ENCODE measurements at regions not wholly inside any gene's neighbourhood (a gene's known extent, or its start where the extent isn't known, plus 50 kb on each side); places are given as distances from the start of the nearest gene placed in this dataset.

DNA sequence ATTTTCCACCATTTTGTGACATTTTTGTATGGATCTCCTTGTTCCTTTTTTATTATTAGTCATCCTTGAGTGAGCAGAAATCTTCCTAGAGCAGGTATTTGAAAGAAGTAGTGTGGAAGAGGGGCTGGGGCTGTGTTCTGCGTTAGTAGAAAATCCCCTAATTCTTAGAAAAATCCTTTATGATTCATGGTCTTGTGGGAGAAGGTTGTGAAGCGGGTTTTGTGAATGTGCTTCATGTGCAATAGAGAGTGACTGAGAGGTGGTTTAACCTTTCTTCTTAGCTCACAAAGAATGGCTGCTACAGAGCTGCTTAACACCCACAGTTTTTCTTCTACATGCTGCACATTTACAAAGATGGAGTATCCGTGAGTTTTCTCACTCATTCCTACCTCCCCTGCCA, 220.5 kb downstream of the IDS start:
- no peak for ATAC-seq

DNA sequence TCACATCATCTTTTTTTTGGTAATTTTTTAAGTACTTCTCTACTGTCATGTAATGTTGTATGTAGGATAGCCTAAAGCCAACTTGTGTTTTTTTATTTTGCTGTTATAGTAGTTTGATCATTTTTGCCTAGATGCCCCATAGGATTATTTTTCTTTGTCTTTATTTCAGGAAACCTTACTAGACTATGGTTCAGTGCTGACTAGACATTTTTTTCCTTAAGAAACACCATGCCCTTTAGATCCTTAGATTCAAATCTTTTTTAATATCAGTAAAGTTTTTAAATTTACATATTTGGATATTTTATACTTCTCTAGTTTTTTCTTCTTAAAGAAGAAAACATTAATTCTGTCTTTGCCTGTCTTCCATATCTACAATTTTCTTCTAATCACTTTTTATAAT, 221.3 kb downstream of the IDS start:
- TF ChIP-seq OSR1 (CRISPR knock-in tag; IDR thresholded peaks at IDR 0.05) = no peak
- no peak for TF ChIP-seq CSDC2 (CRISPR knock-in tag; IDR thresholded peaks at IDR 0.05)
- TF ChIP-seq, protein P1, sequence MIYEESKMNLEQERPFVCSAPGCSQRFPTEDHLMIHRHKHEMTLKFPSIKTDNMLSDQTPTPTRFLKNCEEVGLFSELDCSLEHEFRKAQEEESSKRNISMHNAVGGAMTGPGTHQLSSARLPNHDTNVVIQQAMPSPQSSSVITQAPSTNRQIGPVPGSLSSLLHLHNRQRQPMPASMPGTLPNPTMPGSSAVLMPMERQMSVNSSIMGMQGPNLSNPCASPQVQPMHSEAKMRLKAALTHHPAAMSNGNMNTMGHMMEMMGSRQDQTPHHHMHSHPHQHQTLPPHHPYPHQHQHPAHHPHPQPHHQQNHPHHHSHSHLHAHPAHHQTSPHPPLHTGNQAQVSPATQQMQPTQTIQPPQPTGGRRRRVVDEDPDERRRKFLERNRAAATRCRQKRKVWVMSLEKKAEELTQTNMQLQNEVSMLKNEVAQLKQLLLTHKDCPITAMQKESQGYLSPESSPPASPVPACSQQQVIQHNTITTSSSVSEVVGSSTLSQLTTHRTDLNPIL (CRISPR knock-in tag; IDR thresholded peaks at IDR 0.05; ENCODE audit: low read depth) = no peak
- TF ChIP-seq, protein P2, sequence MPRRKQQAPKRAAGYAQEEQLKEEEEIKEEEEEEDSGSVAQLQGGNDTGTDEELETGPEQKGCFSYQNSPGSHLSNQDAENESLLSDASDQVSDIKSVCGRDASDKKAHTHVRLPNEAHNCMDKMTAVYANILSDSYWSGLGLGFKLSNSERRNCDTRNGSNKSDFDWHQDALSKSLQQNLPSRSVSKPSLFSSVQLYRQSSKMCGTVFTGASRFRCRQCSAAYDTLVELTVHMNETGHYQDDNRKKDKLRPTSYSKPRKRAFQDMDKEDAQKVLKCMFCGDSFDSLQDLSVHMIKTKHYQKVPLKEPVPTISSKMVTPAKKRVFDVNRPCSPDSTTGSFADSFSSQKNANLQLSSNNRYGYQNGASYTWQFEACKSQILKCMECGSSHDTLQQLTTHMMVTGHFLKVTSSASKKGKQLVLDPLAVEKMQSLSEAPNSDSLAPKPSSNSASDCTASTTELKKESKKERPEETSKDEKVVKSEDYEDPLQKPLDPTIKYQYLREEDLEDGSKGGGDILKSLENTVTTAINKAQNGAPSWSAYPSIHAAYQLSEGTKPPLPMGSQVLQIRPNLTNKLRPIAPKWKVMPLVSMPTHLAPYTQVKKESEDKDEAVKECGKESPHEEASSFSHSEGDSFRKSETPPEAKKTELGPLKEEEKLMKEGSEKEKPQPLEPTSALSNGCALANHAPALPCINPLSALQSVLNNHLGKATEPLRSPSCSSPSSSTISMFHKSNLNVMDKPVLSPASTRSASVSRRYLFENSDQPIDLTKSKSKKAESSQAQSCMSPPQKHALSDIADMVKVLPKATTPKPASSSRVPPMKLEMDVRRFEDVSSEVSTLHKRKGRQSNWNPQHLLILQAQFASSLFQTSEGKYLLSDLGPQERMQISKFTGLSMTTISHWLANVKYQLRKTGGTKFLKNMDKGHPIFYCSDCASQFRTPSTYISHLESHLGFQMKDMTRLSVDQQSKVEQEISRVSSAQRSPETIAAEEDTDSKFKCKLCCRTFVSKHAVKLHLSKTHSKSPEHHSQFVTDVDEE (CRISPR knock-in tag; IDR thresholded peaks at IDR 0.05) = no peak
- TF ChIP-seq ZNF565 (CRISPR knock-in tag; conservative IDR thresholded peaks at IDR 0.05; ENCODE audit: low read depth) = no peak
- TF ChIP-seq GLIS3 (CRISPR knock-in tag; IDR thresholded peaks at IDR 0.05) = no peak
- TF ChIP-seq TOX (CRISPR knock-in tag; IDR thresholded peaks at IDR 0.05; ENCODE audit: borderline replicate concordance) = no peak
- TF ChIP-seq, protein P3, sequence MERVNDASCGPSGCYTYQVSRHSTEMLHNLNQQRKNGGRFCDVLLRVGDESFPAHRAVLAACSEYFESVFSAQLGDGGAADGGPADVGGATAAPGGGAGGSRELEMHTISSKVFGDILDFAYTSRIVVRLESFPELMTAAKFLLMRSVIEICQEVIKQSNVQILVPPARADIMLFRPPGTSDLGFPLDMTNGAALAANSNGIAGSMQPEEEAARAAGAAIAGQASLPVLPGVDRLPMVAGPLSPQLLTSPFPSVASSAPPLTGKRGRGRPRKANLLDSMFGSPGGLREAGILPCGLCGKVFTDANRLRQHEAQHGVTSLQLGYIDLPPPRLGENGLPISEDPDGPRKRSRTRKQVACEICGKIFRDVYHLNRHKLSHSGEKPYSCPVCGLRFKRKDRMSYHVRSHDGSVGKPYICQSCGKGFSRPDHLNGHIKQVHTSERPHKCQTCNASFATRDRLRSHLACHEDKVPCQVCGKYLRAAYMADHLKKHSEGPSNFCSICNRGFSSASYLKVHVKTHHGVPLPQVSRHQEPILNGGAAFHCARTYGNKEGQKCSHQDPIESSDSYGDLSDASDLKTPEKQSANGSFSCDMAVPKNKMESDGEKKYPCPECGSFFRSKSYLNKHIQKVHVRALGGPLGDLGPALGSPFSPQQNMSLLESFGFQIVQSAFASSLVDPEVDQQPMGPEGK (CRISPR knock-in tag; IDR thresholded peaks at IDR 0.05; ENCODE audit: borderline replicate concordance) = no peak
- no peak for ATAC-seq

More for the DNA sequence above, 220.5 kb downstream of the IDS start:
- TF ChIP-seq, protein P2 (CRISPR knock-in tag; IDR thresholded peaks at IDR 0.05) = no peak
- TF ChIP-seq, protein P4, sequence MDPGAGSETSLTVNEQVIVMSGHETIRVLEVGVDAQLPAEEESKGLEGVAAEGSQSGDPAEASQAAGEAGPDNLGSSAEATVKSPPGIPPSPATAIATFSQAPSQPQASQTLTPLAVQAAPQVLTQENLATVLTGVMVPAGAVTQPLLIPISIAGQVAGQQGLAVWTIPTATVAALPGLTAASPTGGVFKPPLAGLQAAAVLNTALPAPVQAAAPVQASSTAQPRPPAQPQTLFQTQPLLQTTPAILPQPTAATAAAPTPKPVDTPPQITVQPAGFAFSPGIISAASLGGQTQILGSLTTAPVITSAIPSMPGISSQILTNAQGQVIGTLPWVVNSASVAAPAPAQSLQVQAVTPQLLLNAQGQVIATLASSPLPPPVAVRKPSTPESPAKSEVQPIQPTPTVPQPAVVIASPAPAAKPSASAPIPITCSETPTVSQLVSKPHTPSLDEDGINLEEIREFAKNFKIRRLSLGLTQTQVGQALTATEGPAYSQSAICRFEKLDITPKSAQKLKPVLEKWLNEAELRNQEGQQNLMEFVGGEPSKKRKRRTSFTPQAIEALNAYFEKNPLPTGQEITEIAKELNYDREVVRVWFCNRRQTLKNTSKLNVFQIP (CRISPR knock-in tag; IDR thresholded peaks at IDR 0.05; ENCODE audit: borderline replicate concordance, low read depth) = no peak
- TF ChIP-seq ESRRG (CRISPR knock-in tag; IDR thresholded peaks at IDR 0.05) = no peak
- no peak for TF ChIP-seq TOX (CRISPR knock-in tag; IDR thresholded peaks at IDR 0.05; ENCODE audit: borderline replicate concordance)
- TF ChIP-seq GLIS3 (CRISPR knock-in tag; IDR thresholded peaks at IDR 0.05) = no peak
- TF ChIP-seq ISL1 (CRISPR knock-in tag; IDR thresholded peaks at IDR 0.05) = no peak
- TF ChIP-seq CSDC2 (CRISPR knock-in tag; IDR thresholded peaks at IDR 0.05) = no peak
- TF ChIP-seq PPARA (CRISPR knock-in tag; IDR thresholded peaks at IDR 0.05; ENCODE audit: borderline replicate concordance) = no peak
- TF ChIP-seq ZC3H10 (CRISPR knock-in tag; IDR thresholded peaks at IDR 0.05) = no peak
- TF ChIP-seq ARNTL (CRISPR knock-in tag; IDR thresholded peaks at IDR 0.05; ENCODE audit: borderline replicate concordance, low read depth) = no peak
- TF ChIP-seq SNAI2 (CRISPR knock-in tag; IDR thresholded peaks at IDR 0.05) = no peak
- no peak for TF ChIP-seq ZFP30 (CRISPR knock-in tag; IDR thresholded peaks at IDR 0.05)
- TF ChIP-seq TCF4 (CRISPR knock-in tag; IDR thresholded peaks at IDR 0.05; ENCODE audit: borderline replicate concordance) = no peak
- no peak for TF ChIP-seq BACH2 (CRISPR knock-in tag; IDR thresholded peaks at IDR 0.05; ENCODE audit: borderline replicate concordance)
- TF ChIP-seq, protein P5, sequence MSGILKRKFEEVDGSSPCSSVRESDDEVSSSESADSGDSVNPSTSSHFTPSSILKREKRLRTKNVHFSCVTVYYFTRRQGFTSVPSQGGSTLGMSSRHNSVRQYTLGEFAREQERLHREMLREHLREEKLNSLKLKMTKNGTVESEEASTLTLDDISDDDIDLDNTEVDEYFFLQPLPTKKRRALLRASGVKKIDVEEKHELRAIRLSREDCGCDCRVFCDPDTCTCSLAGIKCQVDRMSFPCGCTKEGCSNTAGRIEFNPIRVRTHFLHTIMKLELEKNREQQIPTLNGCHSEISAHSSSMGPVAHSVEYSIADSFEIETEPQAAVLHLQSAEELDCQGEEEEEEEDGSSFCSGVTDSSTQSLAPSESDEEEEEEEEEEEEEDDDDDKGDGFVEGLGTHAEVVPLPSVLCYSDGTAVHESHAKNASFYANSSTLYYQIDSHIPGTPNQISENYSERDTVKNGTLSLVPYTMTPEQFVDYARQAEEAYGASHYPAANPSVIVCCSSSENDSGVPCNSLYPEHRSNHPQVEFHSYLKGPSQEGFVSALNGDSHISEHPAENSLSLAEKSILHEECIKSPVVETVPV (CRISPR knock-in tag; IDR thresholded peaks at IDR 0.05) = no peak
- no peak for TF ChIP-seq ZNF70 (CRISPR knock-in tag; IDR thresholded peaks at IDR 0.05)
- no peak for TF ChIP-seq ZFP3 (CRISPR knock-in tag; IDR thresholded peaks at IDR 0.05)
- TF ChIP-seq, protein P3 (CRISPR knock-in tag; IDR thresholded peaks at IDR 0.05; ENCODE audit: borderline replicate concordance) = no peak
- no peak for TF ChIP-seq ZNF565 (CRISPR knock-in tag; conservative IDR thresholded peaks at IDR 0.05; ENCODE audit: low read depth)
- TF ChIP-seq, protein P1 (CRISPR knock-in tag; IDR thresholded peaks at IDR 0.05; ENCODE audit: low read depth) = no peak

All from SK-N-SH treated with all-trans-retinoic acid at 6 μM for 48 hours (cell line).